NCI-H226 (cell line): ENCODE measurements at regions not wholly inside any gene's neighbourhood (a gene's known extent, or its start where the extent isn't known, plus 50 kb on each side); places are given as distances from the start of the nearest gene placed in this dataset.
"Not testable (repeated sequence)": the region's sequence is repeated elsewhere in the genome, so short reads cannot be mapped to it uniquely, and the experiment has no call there.

Experiments used
- DNase-seq: peaks from one replicate; pipeline ENCODE4 v3.0.0-alpha.2; 2015

DNA sequence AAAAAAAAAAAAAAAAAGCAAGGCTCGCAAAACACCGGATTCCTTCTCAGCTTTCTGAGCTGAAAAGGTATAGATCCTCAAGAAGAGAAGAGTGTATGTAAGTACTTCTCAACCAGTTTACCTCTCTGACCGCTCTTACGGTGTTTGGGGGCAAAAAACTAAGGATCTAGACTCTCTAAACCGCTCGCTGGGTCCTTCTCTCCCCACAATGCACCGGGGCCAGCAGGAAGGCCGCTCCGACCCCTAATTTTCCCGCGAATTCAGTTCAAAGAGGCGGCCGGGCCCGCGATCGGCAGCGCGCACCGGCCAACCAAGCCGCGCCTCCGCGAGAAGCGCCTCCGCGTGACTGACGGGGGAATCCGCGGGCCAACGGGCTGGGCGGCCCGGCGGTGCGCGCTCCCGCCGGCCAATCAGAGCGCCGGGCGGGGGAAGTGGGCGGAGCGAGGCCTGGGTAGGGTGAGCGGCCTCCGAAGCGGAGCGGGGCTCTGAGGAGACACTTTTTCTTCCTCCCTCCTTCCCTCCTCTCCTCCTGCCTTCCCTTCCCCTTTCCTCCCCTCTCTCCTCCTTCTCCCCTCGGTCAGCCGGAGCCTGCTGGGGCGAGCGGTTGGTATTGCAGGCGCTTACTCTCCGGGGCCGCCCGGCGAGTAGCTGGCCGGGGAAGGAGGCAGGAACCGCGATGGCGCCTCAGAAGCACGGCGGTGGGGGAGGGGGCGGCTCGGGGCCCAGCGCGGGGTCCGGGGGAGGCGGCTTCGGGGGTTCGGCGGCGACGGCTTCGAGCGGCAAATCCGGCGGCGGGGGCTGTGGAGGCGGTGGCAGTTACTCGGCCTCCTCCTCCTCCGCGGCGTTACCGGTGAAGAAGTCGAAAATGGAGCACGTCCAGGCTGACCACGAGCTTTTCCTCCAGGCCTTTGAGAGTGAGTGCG is 93.0 kb downstream of the CRLF3 start:
- peak; percentile 73 for DNase-seq

DNA sequence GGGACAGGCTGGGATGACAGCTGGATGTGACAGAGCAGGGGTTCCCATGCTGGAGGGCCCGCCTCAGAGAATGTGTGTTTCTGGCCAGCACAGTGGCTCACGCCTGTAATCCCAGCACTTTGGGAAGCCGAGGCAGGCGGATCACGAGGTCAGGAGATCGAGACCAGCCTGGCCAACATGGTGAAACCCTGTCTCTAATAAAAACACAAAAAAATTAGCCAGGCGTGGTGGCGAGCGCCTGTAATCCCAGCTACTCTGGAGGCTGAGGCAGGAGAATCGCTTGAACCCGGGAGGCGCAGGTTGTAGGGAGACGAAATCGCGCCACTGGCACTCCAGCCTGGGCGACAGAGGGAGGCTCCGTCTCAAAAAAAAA is 93.7 kb downstream of the CRLF3 start:
- DNase-seq = not testable (repeated sequence)

DNA sequence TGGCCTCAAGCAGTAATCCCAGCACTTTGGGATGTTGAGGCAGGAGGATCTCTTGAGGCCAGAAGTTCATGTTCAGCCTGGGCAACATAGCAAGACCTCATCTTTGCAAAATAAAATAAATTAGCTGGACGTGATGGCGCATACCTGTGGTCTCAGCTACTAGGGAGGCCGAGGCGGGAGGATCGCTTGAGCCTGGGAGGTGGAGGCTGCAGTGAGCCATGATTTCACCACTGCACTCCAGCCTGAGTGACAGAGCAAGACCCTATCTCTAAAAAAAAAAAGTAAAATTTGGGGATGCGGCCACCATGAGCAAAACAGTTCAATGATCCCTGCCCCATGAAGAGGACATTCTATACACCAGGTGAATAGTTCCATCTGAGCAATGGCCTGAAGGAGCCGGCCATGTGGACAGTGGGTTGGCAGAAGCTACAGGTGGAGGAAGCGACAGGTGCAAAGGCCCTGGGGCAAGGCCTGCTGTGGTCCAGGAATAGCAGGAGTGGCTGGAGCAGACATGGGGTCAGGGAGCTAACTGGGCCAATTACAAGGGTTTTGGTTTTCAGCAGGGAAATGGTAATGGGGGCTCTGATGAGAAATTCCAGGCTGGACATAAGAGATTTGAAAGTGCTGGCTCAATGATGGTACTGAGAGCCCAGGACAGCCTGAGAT is 94.2 kb downstream of the CRLF3 start:
- not testable (repeated sequence) for DNase-seq

DNA sequence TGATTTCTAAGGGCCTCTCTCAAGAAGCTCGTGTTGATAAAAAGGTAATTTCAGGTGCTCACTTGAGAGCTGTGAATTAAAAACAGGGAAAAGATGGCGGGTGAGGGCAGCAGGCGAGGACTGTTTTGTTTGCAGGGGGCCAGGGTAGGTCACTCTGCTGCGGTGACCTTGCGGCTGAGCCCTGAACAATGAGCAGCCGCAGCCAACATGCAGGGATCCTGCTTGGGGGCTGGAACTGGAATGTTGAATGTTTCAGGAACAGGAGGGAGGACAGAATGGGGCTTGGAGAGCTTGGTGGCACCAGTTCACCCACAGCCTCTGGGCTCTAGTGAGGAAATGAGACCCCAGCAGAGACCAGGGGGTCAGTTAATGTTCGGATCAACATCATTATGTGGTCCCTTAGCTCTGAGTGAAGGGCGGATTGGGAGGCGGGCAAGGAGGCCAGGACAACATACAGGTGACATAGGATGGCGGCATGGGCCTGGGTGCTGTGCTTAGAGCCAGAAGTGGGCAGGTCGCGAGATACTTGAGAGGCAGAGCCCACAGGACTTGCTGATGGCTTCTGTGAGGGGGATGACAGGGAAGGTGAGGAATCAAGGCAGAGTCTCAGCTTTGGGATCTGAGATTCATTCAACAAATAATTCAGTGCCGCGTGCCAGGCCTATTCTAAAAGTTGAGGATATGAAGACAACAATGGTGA is 94.9 kb downstream of the CRLF3 start:
- DNase-seq = not testable (repeated sequence)

DNA sequence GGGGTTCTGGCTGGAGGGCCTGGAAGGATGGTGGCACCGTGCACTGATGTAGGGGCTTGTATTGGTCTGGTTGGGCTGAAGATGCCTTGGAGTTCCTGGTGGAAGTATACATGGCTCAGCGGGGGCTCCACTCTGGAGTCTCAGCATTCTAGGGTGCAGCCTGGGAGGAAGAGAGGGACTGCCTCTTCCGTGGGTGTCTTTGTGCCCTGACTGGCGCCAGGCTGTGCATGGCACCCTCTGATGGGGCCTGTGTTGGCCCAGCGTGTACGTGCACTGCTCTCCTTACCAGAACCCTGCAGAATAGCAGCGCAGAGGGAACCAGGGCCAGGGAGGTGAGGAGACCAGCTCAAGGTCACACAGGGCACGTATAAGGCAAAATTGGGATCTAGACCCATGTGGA is 97.0 kb downstream of the CRLF3 start:
- not testable (repeated sequence) for DNase-seq

DNA sequence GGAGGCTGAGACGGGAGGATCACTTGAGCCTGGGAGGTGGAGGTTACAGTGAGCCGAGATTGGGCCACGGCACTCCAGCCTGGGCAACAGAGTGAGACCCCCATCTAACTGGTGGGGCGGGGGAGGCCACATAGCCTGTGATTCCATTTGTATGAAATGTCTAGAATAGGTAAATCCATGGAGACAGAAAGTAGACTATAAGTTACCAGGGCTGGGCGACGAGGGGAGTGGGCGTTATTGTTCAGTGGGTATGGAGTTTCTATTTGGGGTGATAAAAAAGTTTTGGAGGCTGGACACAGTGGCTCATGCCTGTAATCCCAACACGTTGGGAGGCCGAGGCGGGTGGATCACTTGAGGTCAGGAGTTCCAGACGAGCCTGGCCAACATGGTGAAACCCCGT is 97.8 kb downstream of the CRLF3 start:
- DNase-seq = not testable (repeated sequence)

DNA sequence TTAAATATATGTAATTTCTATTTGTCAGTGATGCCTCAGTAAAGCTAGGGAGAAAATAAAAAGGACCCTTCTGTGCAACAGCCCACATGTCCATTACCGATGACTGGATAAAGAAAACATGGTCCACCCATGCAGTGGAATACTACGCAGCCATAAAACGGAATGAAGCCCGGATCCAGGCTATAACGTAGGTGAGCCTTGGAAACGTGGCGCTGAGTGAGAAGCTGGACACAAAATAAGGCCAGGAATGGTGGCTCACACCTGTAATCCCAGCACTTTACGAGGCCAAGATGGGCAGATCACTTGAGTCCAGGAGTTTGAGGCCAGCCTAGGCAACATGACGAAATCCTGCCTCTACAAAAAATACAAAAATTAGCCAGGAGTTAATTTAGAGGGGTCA is 98.2 kb downstream of the CRLF3 start:
- not testable (repeated sequence) for DNase-seq

DNA sequence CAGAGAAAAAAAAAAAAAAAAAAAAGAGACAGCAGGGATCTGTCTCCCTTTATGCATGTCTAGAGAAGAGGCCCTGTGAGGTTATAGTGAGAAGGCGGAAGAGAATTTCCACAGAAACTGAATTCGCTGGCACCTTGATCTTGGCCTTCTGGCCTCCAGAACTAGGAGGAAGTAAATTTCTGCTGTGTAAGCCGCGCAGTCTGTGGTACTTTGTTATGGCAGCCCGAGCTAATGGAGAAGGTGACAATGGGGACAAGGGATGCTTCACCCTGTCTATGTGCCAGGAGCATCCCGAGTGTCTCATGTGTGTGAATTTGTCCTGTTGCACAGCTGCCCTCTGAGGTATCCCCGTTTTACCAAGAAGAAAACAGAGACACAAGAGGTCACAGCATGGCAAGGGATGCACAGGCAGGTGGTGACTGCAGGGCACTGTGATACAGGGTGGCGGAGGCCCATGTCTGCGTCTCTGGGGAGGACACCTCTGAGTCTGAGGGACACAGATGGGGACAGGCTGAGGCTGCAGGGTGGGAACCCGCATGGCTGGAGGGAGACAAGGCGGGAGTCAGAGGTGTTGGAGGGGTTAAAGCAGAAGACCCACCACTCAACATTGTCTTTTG is 100.3 kb downstream of the CRLF3 start:
- DNase-seq = not testable (repeated sequence)

DNA sequence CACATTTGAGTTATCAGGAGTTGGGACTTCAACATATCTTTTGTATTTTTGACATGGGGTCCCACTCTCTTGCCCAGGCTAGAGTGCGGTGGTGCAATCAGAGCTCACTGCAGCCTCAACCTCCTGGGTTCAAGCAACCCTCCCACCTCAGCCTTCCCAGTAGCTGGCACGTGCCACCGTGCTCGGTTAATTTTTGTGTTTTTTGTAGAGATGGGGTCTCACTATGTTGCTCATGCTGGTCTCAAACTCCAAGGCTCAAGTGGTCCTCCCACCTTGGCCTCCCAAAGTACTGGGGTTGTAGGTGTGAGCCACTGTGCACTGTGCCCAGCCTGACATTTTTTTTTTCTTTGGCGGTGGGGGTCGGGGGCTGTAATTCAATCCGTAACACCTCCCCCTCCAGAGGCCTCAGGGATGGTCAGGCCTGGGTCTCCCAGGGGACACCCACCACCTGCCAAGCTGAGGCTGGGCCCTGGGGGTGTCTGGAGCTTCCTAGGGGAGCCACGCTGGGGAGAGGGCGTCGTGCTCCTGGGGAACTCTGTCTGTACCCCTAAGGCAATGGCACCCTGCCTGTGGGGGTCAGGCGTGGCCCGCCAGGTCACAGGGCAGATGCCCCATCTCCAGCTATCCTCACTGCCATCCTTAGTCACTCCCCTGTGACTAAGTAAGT is 102.2 kb downstream of the CRLF3 start:
- not testable (repeated sequence) for DNase-seq

DNA sequence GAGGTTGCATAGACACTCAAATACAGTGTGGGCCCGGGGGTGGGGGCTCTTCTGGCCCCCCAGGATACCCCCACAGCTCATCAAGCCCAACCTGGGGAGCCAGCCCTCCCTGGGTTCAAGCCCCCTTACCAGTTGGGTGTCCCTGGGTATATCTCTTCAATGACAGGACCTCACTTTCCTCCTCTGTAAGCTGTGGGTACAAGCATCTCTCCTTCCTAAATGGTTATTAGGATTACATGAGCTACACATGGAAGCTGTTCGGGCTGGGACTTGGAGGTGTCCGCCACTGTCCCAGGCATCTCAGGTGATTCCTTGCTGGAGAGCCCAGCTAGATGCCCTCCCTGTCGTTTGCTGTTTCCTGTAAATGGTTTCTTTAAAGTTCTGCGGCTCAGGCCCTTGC is 103.5 kb downstream of the CRLF3 start:
- not testable (repeated sequence) for DNase-seq

DNA sequence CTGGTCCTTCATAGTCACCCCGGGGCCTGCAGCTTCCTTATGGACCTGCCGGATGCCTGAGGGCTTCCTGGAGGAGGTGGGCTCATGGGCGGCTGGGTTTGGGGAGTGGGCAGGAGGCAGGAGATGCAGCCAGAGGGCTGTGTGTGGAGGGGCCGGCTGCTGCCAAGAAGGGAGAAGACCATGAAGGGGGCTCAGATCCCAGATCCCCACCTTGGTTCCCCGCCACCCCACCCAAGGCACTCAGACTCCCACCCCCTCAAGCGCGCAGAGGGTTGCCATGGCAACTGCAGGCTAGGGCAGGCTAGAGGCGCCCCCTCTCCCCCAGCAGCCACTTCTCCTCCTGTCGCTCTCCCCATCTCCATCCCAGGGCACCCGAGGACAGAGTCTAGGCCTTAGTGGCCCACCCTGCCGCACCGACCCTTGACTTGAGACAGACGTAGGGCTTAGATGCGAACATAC is 104.5 kb downstream of the CRLF3 start:
- no peak for DNase-seq

DNA sequence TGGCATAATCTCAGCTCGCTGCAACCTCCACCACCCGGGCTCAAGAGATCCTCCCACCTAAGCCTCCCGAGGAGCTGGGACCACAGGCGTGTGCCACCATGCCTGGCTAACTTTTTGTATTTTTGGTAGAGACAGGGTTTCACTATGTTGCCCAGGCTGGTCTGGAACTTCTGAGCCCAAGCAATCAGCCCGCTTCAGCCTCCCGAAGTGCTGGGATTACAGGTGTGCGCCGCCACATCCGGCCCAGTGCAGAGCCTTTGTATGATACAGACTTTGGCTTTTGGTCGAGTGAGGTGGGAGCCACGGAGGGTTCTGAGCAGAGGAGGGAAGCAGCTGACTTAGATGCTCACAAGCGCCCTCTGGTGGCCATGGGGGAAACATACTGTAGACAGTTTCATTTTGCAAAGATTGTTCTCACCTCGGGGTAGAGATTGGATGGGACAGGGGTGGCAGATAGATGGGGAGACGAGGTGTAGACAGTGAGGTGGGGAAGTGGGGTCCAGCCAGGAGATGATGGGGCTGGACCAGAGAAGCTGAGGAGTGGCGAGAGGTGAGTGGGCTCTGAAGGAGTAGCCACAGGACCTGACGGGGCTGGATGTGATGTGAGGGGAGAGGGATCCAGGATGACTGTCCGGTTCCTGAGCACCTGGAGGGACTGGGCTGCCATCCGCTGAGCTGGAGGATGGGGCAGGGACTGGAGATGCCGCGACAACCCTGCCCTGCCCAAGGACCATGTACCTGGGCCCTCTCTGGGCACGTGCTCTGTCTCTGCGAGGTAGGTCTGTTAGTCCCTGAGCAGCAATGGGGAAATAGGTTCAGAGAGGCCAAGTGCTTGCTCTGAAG is 105.1 kb downstream of the CRLF3 start:
- not testable (repeated sequence) for DNase-seq

DNA sequence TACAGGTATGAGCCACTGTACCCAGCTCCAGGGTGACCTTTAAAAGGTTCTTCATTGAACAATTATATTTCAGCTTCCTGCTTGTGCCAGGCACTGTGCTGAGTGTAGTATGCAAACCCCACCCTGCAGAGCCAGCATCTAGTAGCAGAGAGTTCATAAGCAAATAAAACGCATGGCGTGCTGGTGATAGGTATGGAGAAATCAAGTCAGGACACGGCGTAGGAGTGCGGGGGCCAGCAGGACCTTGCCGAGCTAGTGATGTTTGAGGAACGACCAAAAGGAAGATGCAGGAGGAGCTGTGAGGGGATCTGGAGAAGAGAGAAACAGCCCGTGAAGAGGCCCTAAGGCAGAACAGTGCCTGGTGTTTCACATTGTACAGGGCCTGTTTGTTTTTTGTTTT is 105.8 kb downstream of the CRLF3 start:
- DNase-seq = not testable (repeated sequence)

DNA sequence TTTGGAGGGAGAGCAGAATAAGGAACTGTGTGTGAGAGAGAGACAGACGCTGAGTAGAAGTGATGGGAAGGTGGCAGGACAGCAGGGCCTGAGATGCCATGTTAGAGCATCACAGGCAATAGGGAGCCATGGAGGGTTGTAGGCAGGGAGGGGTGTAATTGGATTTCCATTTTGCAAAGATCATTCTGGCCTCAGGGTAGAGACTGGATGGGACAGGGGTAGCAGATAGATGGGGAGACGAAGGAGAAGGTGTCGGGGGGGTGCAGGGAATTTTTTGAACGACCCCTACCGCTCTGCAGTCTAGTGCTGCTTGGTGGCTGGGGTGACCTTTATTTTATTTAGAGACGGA is 106.4 kb downstream of the CRLF3 start:
- not testable (repeated sequence) for DNase-seq

DNA sequence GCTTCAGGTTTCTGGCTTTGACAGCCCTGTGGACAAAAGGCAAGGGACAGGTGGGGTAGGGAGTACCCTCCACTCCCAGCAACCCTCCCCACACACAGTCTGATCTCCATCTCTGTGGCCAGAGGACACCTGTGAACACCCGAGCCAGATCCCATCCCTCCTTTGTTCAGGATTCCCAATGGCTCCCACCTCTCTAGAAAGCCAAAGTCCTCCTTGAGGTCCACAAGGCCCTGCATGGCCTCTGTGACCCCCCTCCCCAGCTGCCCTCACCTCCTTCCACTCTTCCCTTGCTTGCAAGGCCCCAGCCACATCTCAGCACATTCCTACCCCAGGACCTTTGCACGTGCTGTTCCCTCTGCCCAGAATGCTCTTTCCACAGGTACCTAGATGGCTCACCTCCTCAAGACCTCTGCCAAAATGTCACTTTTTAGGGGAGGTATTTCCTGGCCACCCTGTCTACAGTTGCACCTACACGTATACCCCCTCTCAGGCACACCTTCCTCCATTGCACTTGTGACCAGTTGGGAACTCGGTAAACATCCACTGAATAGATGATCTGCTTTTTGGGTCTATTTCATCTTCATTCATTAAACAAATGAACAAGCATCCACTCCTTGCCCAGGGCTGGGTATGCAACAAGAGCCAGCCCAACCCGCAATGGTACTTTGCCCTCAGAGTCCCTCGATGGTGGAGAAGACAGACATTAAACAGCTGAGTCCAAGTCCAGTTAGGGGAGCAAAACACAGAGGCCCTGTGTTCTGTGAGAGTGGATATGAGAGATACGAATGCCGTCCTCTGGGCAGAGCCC is 107.0 kb downstream of the CRLF3 start:
- no peak for DNase-seq

DNA sequence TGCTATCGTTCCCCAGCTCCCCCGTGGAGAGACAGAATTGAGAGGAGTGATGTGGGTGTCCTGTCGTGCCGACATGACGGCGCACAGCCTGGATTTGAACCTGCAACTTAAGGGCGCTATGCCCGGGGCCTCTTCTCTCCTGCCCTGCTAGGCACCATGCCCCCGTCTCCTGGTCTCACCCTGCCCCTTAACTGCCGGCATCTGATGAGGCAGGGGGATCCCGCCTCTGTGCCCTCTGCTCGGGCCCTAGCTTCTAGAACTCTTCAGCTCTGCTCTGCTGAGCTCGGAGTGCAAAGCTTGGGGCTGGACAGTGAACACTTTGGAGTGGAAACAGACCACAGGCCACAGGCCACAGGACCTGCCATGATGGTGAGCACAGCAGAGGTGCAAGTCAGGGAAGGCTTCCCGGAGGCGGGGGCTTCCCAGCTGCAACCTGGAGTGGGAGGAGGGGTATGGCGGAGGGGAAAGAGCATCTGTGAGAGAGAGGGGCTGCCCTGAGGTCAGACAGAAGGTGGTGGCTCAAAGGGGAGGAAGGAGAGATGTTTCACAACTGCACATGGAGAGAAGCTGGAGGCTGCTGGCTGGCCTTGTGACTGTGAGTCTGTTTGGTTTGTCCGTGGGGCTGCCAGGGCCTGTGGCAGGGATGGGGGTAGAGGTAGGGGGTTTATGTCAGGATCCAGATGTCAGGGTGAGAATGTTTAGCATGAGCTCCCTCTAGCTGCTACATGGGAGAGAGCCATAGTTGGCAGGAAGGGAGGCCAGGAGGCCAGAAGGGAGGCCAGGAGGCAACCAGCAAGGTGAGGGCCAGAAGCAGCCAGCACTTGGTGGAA is 107.8 kb downstream of the CRLF3 start:
- no peak for DNase-seq

DNA sequence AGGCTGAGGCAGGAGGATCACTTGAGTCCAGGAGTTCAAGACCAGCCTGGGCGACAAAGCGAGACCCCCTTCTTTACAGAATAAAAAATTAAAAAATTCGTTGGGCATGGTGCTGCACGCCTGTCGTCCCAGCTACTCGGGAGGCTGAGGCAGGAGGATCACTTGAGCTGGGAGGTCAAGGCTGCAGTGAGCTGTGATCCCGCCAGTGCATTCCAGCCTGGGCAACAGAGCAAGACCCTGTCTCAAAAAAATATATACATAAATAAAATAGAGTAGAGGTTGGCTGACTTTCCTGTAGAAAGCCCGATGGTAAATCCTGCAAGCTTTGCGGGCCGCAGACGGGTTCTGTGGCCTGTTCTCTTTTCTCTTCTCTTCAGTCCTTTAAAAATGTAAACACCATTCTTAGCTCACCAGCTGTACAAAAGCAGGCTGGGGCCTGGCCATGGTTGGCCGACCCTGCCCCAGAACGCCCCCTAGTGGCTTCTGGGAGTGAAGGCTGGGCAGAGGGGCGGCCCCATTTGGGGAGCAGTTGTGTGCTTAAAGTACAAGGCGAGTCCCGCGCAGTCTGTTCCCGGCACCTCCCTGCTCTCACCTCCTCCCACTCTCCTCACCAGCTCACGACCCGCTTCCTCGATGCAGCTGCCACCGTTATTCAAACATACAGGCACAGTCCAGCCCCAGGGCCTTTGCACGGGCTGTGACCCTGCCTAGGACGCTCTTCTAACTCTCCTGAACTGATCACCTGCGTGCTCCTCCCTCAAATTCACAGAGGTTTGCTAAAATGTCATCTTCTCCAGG is 109.5 kb downstream of the CRLF3 start:
- not testable (repeated sequence) for DNase-seq

DNA sequence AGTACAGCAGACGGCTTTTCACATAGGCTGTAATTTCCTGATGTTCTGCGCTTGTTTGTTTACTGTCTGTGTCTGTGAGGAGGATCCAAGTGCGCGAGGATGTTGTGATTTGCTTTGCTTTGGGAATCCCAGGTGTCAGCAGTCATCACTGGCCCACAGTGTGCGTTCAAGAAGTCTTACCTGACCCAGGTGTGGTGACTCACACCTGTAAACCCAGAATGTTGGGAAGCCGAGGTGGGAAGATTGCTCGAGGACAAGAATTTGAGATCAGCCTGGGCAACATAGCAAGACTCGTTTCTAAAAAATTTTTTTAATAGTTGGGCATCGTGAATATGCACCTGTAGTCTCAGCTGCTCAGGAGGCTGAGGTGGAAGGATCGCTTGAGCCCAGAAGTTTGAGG is 110.7 kb downstream of the CRLF3 start:
- DNase-seq = not testable (repeated sequence)

DNA sequence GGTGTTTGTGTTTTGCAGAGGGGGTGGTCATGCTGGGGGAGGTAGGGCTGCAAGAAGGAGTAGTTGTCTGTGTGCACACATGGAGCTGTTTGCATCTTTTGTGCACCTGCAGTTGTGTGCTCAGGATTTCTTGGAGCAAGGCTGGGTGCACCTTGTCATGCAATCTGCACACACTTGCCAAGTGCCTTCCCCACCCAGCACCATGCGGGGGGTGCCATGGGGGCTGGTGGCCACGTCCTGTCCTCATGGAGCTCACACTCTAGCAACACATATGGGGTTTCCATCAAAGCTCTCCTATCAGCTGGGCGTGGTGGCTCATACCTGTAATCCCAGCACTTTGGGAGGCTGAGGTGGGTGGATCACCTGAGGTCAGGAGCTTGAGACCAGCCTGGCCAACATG is 111.6 kb downstream of the CRLF3 start:
- DNase-seq = not testable (repeated sequence)
